OCI-LY1 (cell line): ENCODE measurements at regions not wholly inside any gene's neighbourhood (a gene's known extent, or its start where the extent isn't known, plus 50 kb on each side); places are given as distances from the start of the nearest gene placed in this dataset.

ENCODE experiments used
- CTCF ChIP-seq: fragments of 200-600 bp; sonication (generic), shearing (Covaris generic); IDR thresholded peaks from 2 replicates; pipeline ENCODE4 v1.5.1; 2017; ENCODE audit warnings: mild to moderate bottlenecking, antibody characterized with exemption, low read length, moderate library complexity, mixed read lengths
- EZH2 ChIP-seq: fragments of 200-600 bp; sonication (generic), shearing (Covaris generic); IDR thresholded peaks from 2 replicates; pipeline ENCODE4 v1.8.0; 2017; ENCODE audit warnings: borderline replicate concordance, mixed run types, mild to moderate bottlenecking, antibody characterized with exemption, low read length, moderate library complexity, mixed read lengths

- TF ChIP-seq CTCF (no peak), EZH2 (no peak)
These were observed 204.2 kb upstream of the TBC1D5 start for GRCh38 chr3:17946619-17947018.
